ENCODE measurements at regions not wholly inside any gene's neighbourhood (a gene's known extent, or its start where the extent isn't known, plus 50 kb on each side); places are given as distances from the start of the nearest gene placed in this dataset.

DNA sequence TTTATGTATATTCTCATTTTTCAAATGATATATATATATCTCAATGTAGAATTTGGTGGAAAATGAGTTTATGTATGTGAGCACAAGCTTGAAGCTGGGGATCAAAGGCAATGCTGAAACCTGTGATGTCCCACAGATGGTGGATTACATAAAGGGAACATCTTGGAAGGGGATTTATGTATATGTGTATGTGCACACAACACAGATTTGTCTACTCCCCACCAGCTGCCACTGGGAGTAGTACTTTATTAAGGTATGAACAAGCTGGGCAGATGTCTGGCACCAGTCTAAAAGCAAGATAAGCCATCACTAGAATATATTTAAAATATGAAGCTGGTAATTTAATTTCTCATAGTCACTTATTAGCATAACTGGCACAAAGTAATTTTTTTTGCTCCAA is 895.6 kb downstream of the SLC6A15 start:
- intact Hi-C loops (cut with DNase I) = no loop called here
- H3K4me3 ChIP-seq = no peak overlapping the region
- H3K36me3 ChIP-seq = no peaks in the 10 kb centered on the region
- H3K27ac ChIP-seq = no peak overlapping the region
- H3K4me1 ChIP-seq = no peaks in the 10 kb centered on the region
- H3K9me3 ChIP-seq = no peaks in the 10 kb centered on the region
- no peaks in the 10 kb centered on the region for H3K27me3 ChIP-seq
- no peak for DNase-seq
- TF ChIP-seq, protein P1, sequence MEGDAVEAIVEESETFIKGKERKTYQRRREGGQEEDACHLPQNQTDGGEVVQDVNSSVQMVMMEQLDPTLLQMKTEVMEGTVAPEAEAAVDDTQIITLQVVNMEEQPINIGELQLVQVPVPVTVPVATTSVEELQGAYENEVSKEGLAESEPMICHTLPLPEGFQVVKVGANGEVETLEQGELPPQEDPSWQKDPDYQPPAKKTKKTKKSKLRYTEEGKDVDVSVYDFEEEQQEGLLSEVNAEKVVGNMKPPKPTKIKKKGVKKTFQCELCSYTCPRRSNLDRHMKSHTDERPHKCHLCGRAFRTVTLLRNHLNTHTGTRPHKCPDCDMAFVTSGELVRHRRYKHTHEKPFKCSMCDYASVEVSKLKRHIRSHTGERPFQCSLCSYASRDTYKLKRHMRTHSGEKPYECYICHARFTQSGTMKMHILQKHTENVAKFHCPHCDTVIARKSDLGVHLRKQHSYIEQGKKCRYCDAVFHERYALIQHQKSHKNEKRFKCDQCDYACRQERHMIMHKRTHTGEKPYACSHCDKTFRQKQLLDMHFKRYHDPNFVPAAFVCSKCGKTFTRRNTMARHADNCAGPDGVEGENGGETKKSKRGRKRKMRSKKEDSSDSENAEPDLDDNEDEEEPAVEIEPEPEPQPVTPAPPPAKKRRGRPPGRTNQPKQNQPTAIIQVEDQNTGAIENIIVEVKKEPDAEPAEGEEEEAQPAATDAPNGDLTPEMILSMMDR (IDR thresholded peaks at IDR 0.05) = no peak
- TF ChIP-seq POLR2AphosphoS5 (IDR thresholded peaks at IDR 0.05) (no peak), EP300 (IDR thresholded peaks at IDR 0.05) (no peak), POLR2A (IDR thresholded peaks at IDR 0.05) (no peak)

DNA sequence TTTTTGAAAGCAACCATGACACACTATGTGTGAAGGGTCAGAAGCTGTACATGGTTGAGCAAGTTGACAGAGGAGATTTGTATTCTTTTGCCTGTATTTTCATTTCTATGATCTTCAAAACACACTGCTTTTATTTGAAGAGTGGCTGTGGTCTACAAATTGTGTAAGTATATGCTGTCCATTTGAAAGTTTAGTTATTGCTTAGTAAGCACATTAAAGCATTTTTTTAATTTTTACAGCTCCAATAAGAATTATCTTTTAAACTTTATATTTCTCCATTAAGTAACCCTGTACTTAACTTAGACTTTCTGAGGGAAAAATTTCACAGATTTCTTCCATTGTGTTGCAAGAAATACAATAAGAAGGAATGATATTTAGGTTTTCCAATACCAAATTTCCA is 915.2 kb downstream of the SLC6A15 start:
- Histone ChIP-seq H3K9me3 (no peaks in the 10 kb centered on the region), H3K27me3 (no peaks in the 10 kb centered on the region), H3K36me3 (no peaks in the 10 kb centered on the region), H3K4me1 (no peaks in the 10 kb centered on the region), H3K4me3 (no peak overlapping the region), H3K27ac (no peak overlapping the region)
- DNase-seq = no peak
- intact Hi-C loops (cut with DNase I) = no loop called here
- TF ChIP-seq EP300 (IDR thresholded peaks at IDR 0.05) (no peak), POLR2A (IDR thresholded peaks at IDR 0.05) (no peak), POLR2AphosphoS5 (IDR thresholded peaks at IDR 0.05) (no peak)
- TF ChIP-seq, protein P1 (IDR thresholded peaks at IDR 0.05) = no peak

DNA sequence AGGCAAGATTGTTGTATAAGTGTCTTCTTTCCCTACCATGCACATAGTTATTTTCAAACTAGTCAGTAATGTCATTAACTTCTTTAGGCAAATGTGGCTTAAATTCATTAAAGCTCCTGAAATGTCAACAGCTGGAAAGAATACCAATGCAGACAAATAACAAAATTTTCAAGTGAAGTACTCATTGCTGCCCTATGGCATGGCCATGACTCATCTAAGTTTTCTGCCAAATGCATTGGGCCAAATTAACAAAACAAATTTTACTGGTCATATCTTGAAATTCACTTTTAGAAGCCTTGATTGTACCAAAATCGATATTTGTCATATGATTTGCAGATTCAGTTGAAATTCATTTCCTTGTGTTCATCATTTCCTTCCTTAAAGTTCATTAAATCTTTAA is 915.9 kb downstream of the SLC6A15 start:
- intact Hi-C loops (cut with DNase I) = no loop called here
- no peaks in the 10 kb centered on the region for H3K4me1 ChIP-seq
- no peaks in the 10 kb centered on the region for H3K36me3 ChIP-seq
- no peak overlapping the region for H3K4me3 ChIP-seq
- no peaks in the 10 kb centered on the region for H3K9me3 ChIP-seq
- H3K27ac ChIP-seq = no peak overlapping the region
- TF ChIP-seq POLR2A (IDR thresholded peaks at IDR 0.05) (no peak), POLR2AphosphoS5 (IDR thresholded peaks at IDR 0.05) (no peak), EP300 (IDR thresholded peaks at IDR 0.05) (no peak)
- TF ChIP-seq, protein P1 (IDR thresholded peaks at IDR 0.05) = no peak
- no peaks in the 10 kb centered on the region for H3K27me3 ChIP-seq
- 66 to 85% methylated on average over 1 of the region's 1 CpG for WGBS, 2 donors
- no peak for DNase-seq

DNA sequence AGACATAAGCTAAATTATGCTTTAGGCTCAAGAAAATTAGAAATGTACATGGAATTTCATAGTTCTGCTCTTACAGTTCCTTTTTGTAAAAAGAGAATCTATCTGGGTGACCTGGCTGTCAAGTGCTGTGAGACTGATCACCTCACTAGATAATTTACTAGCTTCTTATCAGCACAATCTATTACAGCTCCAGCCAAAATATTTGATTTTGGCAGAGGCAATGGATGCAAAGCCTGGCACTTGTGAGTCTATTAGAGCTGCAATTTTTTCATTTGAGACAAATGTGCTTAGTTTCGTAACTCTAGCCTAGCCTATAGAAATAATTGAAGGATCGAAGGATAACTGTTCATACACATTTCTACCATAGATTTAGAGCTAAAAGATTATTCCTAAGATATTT is 927.5 kb downstream of the SLC6A15 start:
- H3K36me3 ChIP-seq = no peaks in the 10 kb centered on the region
- H3K4me3 ChIP-seq = no peak overlapping the region
- DNase-seq = no peak
- TF ChIP-seq POLR2AphosphoS5 (IDR thresholded peaks at IDR 0.05) = no peak
- 85 to 91% methylated on average over 2 of the region's 2 CpGs for WGBS, 2 donors
- peaks cover 0 to 15% (median 7%) of the 10 kb centered on the region in 4 donors for H3K4me1 ChIP-seq
- no peaks in the 10 kb centered on the region for H3K9me3 ChIP-seq
- H3K27ac ChIP-seq = no peak overlapping the region
- intact Hi-C loops (cut with DNase I) = no loop called here
- H3K27me3 ChIP-seq = no peaks in the 10 kb centered on the region

DNA sequence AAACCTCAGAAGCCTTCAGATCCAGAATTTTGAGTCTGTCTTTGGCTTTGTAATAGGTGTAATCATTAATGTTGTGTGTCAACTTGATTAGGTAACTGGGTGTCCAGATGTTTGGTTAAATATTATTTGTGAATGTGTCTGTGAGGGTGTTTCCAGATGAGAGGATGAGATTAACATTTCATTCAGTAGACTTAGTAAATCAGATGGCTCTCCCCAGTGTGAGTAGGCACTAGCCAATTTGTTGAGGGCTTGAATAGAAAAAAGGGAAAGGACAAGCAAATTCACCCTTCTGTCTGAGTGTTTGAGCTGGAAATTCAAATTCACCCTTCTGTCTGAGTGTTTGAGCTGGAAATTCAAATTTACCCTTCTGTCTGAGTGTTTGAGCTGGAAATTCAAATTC is 932.2 kb downstream of the SLC6A15 start:
- Histone ChIP-seq H3K36me3 (no peaks in the 10 kb centered on the region), H3K9me3 (no peaks in the 10 kb centered on the region), H3K4me3 (no peak overlapping the region), H3K4me1 (peaks cover 0 to 10% (median 6%) of the 10 kb centered on the region in 4 donors), H3K27me3 (no peaks in the 10 kb centered on the region), H3K27ac (no peak overlapping the region)
- intact Hi-C loops (cut with DNase I) = no loop called here
- DNase-seq = no peak
- no peak for TF ChIP-seq EP300 (IDR thresholded peaks at IDR 0.05)
- TF ChIP-seq, protein P1 (IDR thresholded peaks at IDR 0.05) = no peak
- TF ChIP-seq POLR2A (IDR thresholded peaks at IDR 0.05) = no peak
- TF ChIP-seq POLR2AphosphoS5 (IDR thresholded peaks at IDR 0.05) = no peak

Data from sigmoid colon (tissue), 6 donors.